Activated CD8-positive, alpha-beta memory T cell treated with anti-CD3 and anti-CD28 coated beads for 24 hours (primary cell): ENCODE measurements at regions not wholly inside any gene's neighbourhood (a gene's known extent, or its start where the extent isn't known, plus 50 kb on each side); places are given as distances from the start of the nearest gene placed in this dataset.
"Not testable (repeated sequence)": the region's sequence is repeated elsewhere in the genome, so short reads cannot be mapped to it uniquely, and the experiment has no call there.

Source experiments
- DNase-seq: peaks from one replicate; pipeline ENCODE4 v3.0.0-alpha.2; 2020

DNA sequence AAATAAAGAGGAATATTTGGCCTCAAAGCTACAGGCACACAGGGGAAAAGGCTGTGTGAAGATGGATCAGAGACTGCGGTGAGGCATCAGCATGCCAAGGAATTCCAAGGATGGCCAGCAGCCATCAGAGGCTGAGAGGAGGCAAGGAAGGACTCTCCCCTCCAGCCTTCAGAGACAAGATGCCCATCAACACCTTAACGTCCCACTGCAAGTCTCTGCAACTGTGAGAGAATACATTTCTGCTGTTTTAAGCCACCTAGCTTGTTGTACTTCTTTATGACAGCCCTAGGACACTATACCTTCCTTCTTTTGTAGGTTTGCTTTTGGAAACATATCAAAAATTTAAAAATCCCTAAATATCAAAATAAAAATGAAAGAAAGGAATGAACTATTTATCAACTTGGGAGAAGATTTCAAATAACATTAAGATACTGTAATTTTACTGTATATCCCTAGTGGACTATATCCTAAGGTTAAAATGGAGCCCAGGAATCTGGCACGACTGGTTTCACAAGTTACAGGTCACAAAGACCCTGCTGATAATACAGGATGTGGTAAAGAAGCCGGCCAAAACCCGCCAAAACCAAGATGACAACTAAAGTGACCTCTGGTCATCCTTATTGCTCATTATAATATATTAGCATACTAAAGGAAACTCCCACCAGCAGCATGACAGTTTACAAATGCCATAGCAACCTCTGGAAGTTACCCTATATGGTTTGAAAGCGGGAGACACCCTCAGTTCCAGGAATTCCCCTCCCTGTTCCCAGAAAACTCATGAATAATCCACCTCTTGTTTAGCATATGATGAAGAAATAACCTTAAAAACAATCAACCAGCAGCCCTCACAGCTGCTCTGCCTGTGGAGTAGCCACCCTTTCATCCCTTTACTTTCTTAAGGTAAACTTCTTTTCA is 185.2 kb downstream of the AVL9 start:
- no peak for DNase-seq

- DNase-seq = no peak
Measured at GRCh38 chr7:32679192-32679591, 183.9 kb downstream of the AVL9 start.

GRCh38 chr7:32677593-32677992 is 182.3 kb downstream of the AVL9 start:
- DNase-seq = no peak

DNA sequence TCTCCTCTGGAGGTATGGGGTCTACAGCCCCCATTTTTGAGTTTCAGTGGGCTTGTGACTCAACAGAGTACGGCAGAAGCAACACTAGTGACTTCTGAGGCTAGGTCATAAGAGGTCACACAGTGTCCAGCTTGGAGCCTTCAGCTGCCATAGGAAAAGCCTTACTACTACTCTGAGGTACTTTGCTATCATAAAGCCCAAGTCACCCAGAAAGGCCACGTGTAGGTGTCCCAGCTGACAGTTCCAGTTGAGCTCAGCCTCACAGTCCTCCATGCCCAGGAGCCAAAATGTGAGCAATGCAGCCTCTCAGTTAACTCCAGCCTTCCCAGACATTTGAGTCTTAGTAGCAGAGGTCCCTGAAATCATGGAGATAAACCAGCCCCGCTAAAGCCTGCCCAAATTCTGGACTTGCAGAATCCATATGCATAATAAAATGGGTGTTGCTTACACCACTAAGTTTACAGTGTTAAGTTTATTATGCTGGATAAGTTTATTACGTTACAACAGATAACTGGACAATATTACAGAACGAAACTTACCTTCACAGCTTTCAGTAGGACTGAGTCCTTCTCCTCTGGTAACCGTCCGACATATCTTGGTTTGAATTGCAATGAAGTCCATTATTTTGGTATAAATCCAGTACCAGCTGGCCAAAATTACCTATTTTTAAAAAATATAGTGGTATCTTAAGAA is 181.1 kb downstream of the AVL9 start:
- no peak for DNase-seq

DNA sequence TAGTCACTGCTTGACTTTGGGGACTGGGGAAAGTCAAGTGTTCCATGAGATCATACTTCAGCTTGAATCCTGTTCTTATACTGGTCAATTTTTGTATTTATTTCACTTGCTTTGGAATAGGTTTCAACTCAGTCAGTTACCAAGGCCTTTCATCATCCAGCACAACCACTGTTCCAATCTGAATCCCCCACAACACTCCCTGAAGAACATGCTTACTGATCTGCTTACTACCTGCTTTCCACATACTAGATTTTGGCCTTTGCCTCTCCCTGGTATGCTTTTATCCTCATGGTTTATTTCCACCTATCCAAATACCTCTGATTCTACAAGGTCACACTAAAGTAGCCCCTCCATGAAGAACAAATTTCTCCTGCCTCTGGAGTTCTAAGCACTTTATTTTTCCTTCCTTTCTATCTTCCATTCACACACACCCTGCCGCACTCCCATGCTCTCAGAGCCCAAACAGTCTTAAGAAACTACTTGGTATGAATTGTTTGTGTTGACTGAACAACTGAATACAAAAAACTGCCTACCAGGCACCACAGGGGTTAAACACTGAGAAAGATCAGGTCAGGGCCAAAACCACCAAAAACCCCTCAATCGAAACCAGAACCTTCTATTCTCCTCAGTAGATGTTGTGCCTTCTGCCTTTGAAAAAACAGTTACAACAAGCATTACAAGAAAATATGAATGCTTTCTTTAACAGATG is 178.1 kb downstream of the AVL9 start:
- no peak for DNase-seq

- DNase-seq = no peak
Measured at GRCh38 chr7:32670110-32671025, 175.1 kb downstream of the AVL9 start.

GRCh38 chr7:32669173-32669870 is 174.0 kb downstream of the AVL9 start:
- not testable (repeated sequence) for DNase-seq

GRCh38 chr7:32668387-32669097 is 173.3 kb downstream of the AVL9 start:
- DNase-seq = not testable (repeated sequence)

- DNase-seq = not testable (repeated sequence)
Measured at GRCh38 chr7:32667586-32667985, 172.3 kb downstream of the AVL9 start.

- not testable (repeated sequence) for DNase-seq
Measured at GRCh38 chr7:32663805-32664211, 168.5 kb downstream of the AVL9 start.

- not testable (repeated sequence) for DNase-seq
Measured at GRCh38 chr7:32662509-32662908, 167.2 kb downstream of the AVL9 start.

- no peak for DNase-seq
Measured at GRCh38 chr7:32661929-32662328, 166.6 kb downstream of the AVL9 start.

GRCh38 chr7:32661501-32661900 is 166.2 kb downstream of the AVL9 start:
- DNase-seq = no peak

- no peak for DNase-seq
Measured at GRCh38 chr7:32660936-32661335, 165.6 kb downstream of the AVL9 start.

GRCh38 chr7:32659853-32660252 is 164.6 kb downstream of the AVL9 start:
- DNase-seq = no peak

GRCh38 chr7:32658467-32658869 is 163.2 kb downstream of the AVL9 start:
- no peak for DNase-seq

GRCh38 chr7:32658034-32658433 is 162.7 kb downstream of the AVL9 start:
- no peak for DNase-seq

GRCh38 chr7:32654549-32654948 is 159.3 kb downstream of the AVL9 start:
- not testable (repeated sequence) for DNase-seq

- not testable (repeated sequence) for DNase-seq
Measured at GRCh38 chr7:32650356-32650755, 155.1 kb downstream of the AVL9 start.

DNA sequence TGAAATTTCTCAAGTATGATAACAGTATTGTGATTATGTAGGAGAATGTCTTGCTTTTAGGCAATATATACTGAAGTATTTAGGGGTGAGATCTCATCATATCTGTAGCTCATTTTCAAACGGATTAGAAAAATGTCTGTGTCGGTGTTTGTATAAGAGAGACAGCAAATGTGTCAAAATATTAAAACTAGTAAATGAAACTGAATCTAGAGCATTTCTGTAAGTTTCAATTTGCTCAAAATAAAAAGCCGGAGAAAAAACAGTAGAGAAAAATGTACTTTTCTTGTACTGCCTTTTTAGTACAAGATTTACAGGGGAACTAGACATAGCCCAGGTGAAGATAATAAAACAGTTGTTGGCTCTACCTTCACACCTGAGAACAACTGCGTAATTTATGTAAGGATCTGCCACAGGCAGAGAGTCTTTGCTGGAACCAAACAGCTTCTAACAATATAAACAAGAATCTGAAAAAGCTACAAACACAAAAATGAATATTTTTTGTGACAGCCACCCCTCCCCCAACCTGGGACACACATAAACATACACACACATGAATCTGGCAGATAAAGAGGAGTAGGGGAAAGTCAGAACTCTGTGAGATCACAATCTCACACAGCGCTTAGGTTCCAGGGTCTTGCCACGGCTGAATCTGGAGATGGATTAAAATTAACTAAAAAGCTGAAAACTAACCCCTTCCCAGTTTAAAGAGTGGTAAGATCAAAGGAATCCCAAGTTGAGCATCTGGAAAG is 153.3 kb downstream of the AVL9 start:
- DNase-seq = no peak
